RWPE2 (cell line): ENCODE measurements at regions not wholly inside any gene's neighbourhood (a gene's known extent, or its start where the extent isn't known, plus 50 kb on each side); places are given as distances from the start of the nearest gene placed in this dataset.

ENCODE experiments used
- ATAC-seq: fragments of 200-7000 bp; cut with Tn5 transposase; 3 replicates; pipeline ENCODE4 v1.9.1; 2021; ENCODE audit warnings: low read depth
- DNase-seq: peaks from one replicate; pipeline ENCODE4 v3.0.0-alpha.2; 2020; ENCODE audit warnings: low spot score
- H3K27ac ChIP-seq: fragments of 450-650 bp; 2 replicates; pipeline ENCODE4 v1.5.1; 2017; ENCODE audit warnings: mild to moderate bottlenecking; ENCODE audit not compliant: poor library complexity, severe bottlenecking
- H3K27me3 ChIP-seq: fragments of 250-450 bp; sonication (Bioruptor Pico); 2 replicates; pipeline ENCODE4 v1.5.1; 2021; ENCODE audit warnings: mild to moderate bottlenecking, moderate library complexity; ENCODE audit not compliant: insufficient read depth, poor library complexity, severe bottlenecking
- H3K36me3 ChIP-seq: fragments of 250-450 bp; sonication (Bioruptor Pico); 2 replicates; pipeline ENCODE4 v1.5.1; 2020; ENCODE audit warnings: low read depth, mild to moderate bottlenecking, moderate library complexity
- H3K4me1 ChIP-seq: fragments of 250-450 bp; sonication (Bioruptor Pico); 2 replicates; pipeline ENCODE4 v1.5.1; 2021; ENCODE audit warnings: mild to moderate bottlenecking, moderate library complexity; ENCODE audit not compliant: insufficient read depth, poor library complexity, severe bottlenecking
- H3K4me3 ChIP-seq: fragments of 250-450 bp; sonication (Bioruptor Pico); 2 replicates; pipeline ENCODE4 v1.5.1; 2021; ENCODE audit warnings: mild to moderate bottlenecking, moderate library complexity; ENCODE audit not compliant: severe bottlenecking
- H3K9me3 ChIP-seq: fragments of 250-450 bp; sonication (Bioruptor Pico); 2 replicates; pipeline ENCODE4 v1.5.1; 2021; ENCODE audit warnings: mild to moderate bottlenecking, moderate library complexity; ENCODE audit not compliant: severe bottlenecking
- TF ChIP-seq, protein P1 (sequence below): fragments of 450-650 bp; IDR thresholded peaks from one replicate; pipeline ENCODE4 v1.5.1; 2017; ENCODE audit warnings: mild to moderate bottlenecking, moderate library complexity; ENCODE audit not compliant: poor library complexity, severe bottlenecking

GRCh38 chr6:62516291-62517141, 230.5 kb upstream of the KHDRBS2 start:
- H3K27ac ChIP-seq, result no peak overlapping the region
- no peak for DNase-seq
- no peaks in the 10 kb centered on the region for H3K27me3 ChIP-seq
- no peaks in the 10 kb centered on the region for H3K4me1 ChIP-seq
- ATAC-seq, result no peak
- H3K4me3 ChIP-seq, result no peak overlapping the region
- H3K9me3 ChIP-seq, result no peaks in the 10 kb centered on the region
- no peaks in the 10 kb centered on the region for H3K36me3 ChIP-seq
- TF ChIP-seq, protein P1, sequence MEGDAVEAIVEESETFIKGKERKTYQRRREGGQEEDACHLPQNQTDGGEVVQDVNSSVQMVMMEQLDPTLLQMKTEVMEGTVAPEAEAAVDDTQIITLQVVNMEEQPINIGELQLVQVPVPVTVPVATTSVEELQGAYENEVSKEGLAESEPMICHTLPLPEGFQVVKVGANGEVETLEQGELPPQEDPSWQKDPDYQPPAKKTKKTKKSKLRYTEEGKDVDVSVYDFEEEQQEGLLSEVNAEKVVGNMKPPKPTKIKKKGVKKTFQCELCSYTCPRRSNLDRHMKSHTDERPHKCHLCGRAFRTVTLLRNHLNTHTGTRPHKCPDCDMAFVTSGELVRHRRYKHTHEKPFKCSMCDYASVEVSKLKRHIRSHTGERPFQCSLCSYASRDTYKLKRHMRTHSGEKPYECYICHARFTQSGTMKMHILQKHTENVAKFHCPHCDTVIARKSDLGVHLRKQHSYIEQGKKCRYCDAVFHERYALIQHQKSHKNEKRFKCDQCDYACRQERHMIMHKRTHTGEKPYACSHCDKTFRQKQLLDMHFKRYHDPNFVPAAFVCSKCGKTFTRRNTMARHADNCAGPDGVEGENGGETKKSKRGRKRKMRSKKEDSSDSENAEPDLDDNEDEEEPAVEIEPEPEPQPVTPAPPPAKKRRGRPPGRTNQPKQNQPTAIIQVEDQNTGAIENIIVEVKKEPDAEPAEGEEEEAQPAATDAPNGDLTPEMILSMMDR, result no peak

GRCh38 chr6:62492192-62492822, 206.3 kb upstream of the KHDRBS2 start:
- ATAC-seq, result no peak
- H3K4me3 ChIP-seq, result no peak overlapping the region

GRCh38 chr6:62480544-62480943, 194.5 kb upstream of the KHDRBS2 start:
- no peak overlapping the region for H3K4me3 ChIP-seq
- no peak for ATAC-seq

More at GRCh38 chr6:62492192-62492822, 206.3 kb upstream of the KHDRBS2 start:
- Histone ChIP-seq H3K27ac (no peak overlapping the region), H3K36me3 (no peaks in the 10 kb centered on the region), H3K4me1 (no peaks in the 10 kb centered on the region), H3K9me3 (no peaks in the 10 kb centered on the region), H3K27me3 (no peaks in the 10 kb centered on the region)
- no peak for DNase-seq
- TF ChIP-seq, protein P1, result no peak

DNA sequence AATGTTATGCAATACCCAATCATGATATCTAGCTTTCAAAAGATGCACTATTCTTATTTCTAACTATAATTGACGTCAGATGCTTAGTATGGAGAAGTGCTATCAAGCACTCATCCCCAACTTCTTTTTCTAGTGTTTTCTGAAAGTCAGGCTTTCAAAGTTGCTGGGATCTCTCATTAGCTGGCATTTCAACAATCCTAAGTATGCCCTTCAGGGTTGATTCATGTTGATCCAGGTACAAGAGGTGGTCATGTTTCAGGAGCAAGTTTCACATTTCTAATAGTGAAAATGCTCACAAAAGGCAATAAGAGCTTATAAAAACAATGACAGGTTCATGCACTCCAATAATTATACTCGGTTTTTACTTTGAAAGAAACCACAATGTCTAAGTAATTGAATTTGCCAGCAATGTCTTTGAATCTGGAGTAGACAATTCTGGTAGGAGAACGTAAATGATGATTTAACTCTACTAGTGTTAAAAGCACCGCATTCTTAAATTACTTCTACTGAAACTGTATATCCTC, 193.7 kb upstream of the KHDRBS2 start:
- ATAC-seq, result no peak
- H3K36me3 ChIP-seq, result no peaks in the 10 kb centered on the region

More at GRCh38 chr6:62480544-62480943, 194.5 kb upstream of the KHDRBS2 start:
- peaks cover 15% of the 10 kb centered on the region for H3K27me3 ChIP-seq
- no peaks in the 10 kb centered on the region for H3K9me3 ChIP-seq
- H3K4me1 ChIP-seq, result no peaks in the 10 kb centered on the region
- H3K27ac ChIP-seq, result no peak overlapping the region
- no peaks in the 10 kb centered on the region for H3K36me3 ChIP-seq
- TF ChIP-seq, protein P1, result no peak
- no peak for DNase-seq

More for the DNA sequence above, 193.7 kb upstream of the KHDRBS2 start:
- Histone ChIP-seq H3K4me1 (no peaks in the 10 kb centered on the region), H3K27me3 (peaks cover 15% of the 10 kb centered on the region), H3K9me3 (no peaks in the 10 kb centered on the region), H3K4me3 (no peak overlapping the region), H3K27ac (no peak overlapping the region)
- no peak for DNase-seq
- TF ChIP-seq, protein P1, result no peak
